ENCODE measurements at regions not wholly inside any gene's neighbourhood (a gene's known extent, or its start where the extent isn't known, plus 50 kb on each side); places are given as distances from the start of the nearest gene placed in this dataset.

DNA sequence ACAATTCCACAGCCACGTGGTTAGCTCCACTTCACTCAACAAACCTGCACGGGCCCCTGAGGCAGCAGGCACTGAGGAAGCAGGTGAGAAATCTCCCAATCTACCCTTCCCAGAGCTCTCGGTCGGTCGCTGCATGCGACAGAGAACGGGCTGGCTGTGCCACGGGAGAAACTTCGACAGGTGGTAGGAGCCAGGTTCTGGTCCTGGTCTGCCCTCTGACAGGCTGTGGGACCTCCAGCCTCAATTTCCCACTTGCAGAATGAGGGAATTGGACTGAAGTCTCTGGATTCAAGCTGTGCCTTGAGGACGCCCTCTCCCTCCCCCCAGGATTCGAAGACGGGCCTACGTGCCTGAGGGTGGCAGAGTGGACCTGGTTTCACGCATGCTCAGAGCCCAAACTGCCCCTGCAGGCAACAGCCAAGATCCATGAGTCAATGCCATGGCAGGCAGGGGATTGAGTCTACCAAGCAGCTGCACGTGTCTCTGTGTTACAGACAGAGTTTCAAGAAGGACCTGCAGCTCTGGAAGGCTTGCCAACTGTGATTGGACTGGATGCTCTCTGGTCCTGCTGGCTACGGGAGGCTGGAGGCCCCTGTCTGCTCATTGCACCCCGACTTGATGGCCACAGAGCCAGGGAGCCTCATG lies 215.0 kb downstream of the USP6NL start:
- TF ChIP-seq, protein P1, sequence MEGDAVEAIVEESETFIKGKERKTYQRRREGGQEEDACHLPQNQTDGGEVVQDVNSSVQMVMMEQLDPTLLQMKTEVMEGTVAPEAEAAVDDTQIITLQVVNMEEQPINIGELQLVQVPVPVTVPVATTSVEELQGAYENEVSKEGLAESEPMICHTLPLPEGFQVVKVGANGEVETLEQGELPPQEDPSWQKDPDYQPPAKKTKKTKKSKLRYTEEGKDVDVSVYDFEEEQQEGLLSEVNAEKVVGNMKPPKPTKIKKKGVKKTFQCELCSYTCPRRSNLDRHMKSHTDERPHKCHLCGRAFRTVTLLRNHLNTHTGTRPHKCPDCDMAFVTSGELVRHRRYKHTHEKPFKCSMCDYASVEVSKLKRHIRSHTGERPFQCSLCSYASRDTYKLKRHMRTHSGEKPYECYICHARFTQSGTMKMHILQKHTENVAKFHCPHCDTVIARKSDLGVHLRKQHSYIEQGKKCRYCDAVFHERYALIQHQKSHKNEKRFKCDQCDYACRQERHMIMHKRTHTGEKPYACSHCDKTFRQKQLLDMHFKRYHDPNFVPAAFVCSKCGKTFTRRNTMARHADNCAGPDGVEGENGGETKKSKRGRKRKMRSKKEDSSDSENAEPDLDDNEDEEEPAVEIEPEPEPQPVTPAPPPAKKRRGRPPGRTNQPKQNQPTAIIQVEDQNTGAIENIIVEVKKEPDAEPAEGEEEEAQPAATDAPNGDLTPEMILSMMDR (IDR thresholded peaks at IDR 0.05) = no peak
- TF ChIP-seq POLR2A (IDR thresholded peaks at IDR 0.05) = no peak
- Histone ChIP-seq H3K36me3 (no peaks in the 10 kb centered on the region), H3K9me3 (no peaks in the 10 kb centered on the region), H3K4me1 (peaks cover 0 to 1% (median 0%) of the 10 kb centered on the region in 4 donors), H3K27ac (no peak overlapping the region), H3K4me3 (no peak overlapping the region), H3K27me3 (no peaks in the 10 kb centered on the region)
- DNase-seq = peak in 1 of 3 donors; percentile 40

DNA sequence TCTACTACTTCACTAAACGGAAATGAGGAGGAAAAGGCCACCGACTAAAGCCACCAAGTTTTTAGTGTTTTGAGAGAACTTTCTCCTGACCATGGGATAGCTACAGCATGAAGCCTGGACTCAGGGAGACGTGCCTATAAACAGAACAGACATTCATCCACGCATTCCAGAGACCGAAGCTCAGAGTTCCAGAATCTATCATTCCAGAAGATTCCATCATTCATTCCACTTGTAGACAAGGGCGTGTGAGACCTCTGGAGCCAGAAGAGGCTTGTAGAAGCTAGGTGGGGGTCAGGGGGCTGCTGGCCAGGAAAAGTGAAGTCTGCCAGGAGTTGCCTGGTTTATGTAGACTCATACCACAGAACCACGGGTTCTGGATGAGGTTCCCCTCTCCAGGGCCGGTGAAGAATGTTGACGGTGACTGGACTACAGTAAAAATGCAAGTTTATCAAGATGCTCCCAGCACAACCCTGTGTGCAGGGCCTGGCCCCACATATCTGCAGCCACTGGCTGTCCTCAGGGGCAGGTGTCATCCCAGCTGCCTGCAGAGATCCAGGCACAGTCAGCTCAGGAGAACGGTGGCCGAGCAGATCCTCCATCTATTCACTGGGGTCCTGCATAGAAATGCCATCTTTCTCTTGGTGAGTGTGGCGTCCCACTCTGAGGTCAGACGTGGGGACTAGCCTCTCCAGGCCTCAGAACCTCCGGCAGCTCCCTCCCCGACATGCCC lies 215.7 kb downstream of the USP6NL start:
- no peak overlapping the region for H3K4me3 ChIP-seq
- H3K27me3 ChIP-seq = no peaks in the 10 kb centered on the region
- TF ChIP-seq, protein P1 (IDR thresholded peaks at IDR 0.05) = no peak
- TF ChIP-seq POLR2A (IDR thresholded peaks at IDR 0.05) = no peak
- DNase-seq = no peak
- no peaks in the 10 kb centered on the region for H3K9me3 ChIP-seq
- H3K36me3 ChIP-seq = no peaks in the 10 kb centered on the region
- no peaks in the 10 kb centered on the region for H3K4me1 ChIP-seq
- no peak overlapping the region for H3K27ac ChIP-seq

DNA sequence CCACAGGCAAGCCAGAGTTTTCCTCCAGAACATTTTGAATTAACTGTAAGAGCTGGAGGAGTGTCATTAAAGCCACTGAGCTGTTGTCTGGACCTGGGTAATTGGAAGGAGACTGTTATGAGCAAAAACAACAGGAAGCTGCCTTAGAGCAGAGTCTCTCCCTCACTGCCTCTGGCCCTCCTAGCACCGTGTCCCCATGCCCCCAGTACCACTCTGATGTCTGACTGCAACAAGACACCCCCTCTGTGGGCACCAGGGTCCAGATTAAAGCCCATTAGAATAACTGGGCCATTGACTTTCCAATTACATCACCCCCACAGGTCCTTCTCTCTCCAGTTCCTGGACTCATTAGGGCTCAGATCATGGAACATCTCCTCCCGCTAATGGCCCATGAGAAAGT lies 216.3 kb downstream of the USP6NL start:
- no peaks in the 10 kb centered on the region for H3K36me3 ChIP-seq
- no peaks in the 10 kb centered on the region for H3K4me1 ChIP-seq
- H3K27ac ChIP-seq = no peak overlapping the region
- H3K4me3 ChIP-seq = no peak overlapping the region
- H3K9me3 ChIP-seq = no peaks in the 10 kb centered on the region
- no peak for DNase-seq
- TF ChIP-seq, protein P1 (IDR thresholded peaks at IDR 0.05) = no peak
- no peak for TF ChIP-seq POLR2A (IDR thresholded peaks at IDR 0.05)
- H3K27me3 ChIP-seq = no peaks in the 10 kb centered on the region

DNA sequence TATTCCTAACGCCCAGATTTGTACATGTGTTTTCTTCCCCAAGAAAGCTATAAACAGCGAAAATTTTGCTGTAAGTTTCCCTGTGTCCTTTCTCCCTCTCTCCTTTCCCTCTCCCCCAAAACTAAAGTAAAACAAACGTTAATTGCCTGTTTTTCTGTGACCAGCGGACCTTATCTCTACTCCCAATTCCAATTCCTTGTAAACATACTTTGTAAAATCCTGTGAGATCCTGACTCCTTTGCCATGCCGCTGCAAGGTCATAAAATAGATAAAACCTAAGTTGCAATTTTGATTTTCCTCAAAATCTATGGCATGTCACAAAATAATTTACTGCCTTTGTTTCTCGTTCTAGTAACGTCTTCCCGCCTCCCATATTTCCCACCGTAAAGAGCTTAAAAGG lies 217.6 kb downstream of the USP6NL start:
- Histone ChIP-seq H3K4me3 (no peak overlapping the region), H3K27ac (no peak overlapping the region), H3K9me3 (no peaks in the 10 kb centered on the region), H3K36me3 (no peaks in the 10 kb centered on the region), H3K4me1 (no peaks in the 10 kb centered on the region), H3K27me3 (no peaks in the 10 kb centered on the region)
- DNase-seq = no peak
- TF ChIP-seq, protein P1 (IDR thresholded peaks at IDR 0.05) = no peak
- TF ChIP-seq POLR2A (IDR thresholded peaks at IDR 0.05) = no peak

DNA sequence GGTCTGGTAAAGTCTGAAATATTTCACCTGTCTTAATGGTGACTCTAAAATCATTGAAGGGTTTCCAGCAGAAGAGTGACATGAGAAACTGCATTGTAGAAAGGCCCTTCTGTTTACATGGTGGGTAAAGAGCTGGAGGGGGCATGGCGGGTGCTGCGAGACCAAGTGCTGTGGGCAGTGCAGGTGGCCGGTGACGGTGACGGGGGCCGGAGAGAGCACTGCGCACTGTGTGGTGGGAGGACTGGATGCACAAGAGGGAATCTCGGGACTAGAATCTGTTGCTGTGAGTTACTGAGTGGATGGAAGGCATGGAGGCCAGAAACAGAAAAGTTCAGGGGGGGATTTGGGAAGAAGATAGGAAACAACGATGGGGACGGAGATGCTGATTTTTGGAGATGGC lies 218.7 kb downstream of the USP6NL start:
- H3K27me3 ChIP-seq = no peaks in the 10 kb centered on the region
- no peaks in the 10 kb centered on the region for H3K36me3 ChIP-seq
- H3K27ac ChIP-seq = no peak overlapping the region
- no peaks in the 10 kb centered on the region for H3K4me1 ChIP-seq
- TF ChIP-seq POLR2A (IDR thresholded peaks at IDR 0.05) = no peak
- TF ChIP-seq, protein P1 (IDR thresholded peaks at IDR 0.05) = no peak
- DNase-seq = no peak
- H3K9me3 ChIP-seq = no peaks in the 10 kb centered on the region
- no peak overlapping the region for H3K4me3 ChIP-seq

All from Peyer's patch (tissue), 4 donors.